ENCODE measurements at regions not wholly inside any gene's neighbourhood (a gene's known extent, or its start where the extent isn't known, plus 50 kb on each side); places are given as distances from the start of the nearest gene placed in this dataset.

GRCh38 chr5:175274171-175274570 is 169.8 kb downstream of the DRD1 start:
- no peak for TF ChIP-seq POLR2AphosphoS5 (IDR thresholded peaks at IDR 0.05; ENCODE audit: low read depth, low read length)
- no peak for TF ChIP-seq POLR2A (IDR thresholded peaks at IDR 0.05; ENCODE audit: low read depth, low read length)
- TF ChIP-seq TAF1 (IDR thresholded peaks at IDR 0.05; ENCODE audit: borderline replicate concordance, low read depth, low read length) = no peak
